Adrenal gland (tissue), 5 donors: ENCODE measurements at regions not wholly inside any gene's neighbourhood (a gene's known extent, or its start where the extent isn't known, plus 50 kb on each side); places are given as distances from the start of the nearest gene placed in this dataset.

Experiments used
- CTCF ChIP-seq, 6 experiments: fragments of 450-650 bp in 4 of 6; fragments of 200-600 bp in 2 of 6; sonication (generic) in 1 of 6; IDR thresholded peaks; 1 replicate in 5 of 6; 2 replicates in 1 of 6; pipeline versions ENCODE4 v1.5.1 to v1.8.0; 2016 to 2021; ENCODE audit warnings: antibody characterized with exemption in 6 of 6, mild to moderate bottlenecking in 2 of 6, moderate library complexity in 1 of 6
- POLR2A ChIP-seq, 2 donors: fragments of 450-650 bp; IDR thresholded peaks; one replicate each; pipeline ENCODE4 v1.6.1; 2017; ENCODE audit warnings: antibody characterized with exemption in 2 of 2, mild to moderate bottlenecking in 2 of 2, moderate library complexity in 1 of 2
- donor health status: DM: no; HTN: no; CAD: no.

- TF ChIP-seq POLR2A (IDR thresholded peaks at IDR 0.05), result no peak
- TF ChIP-seq CTCF (IDR thresholded peaks at IDR 0.05), result no peak
Observed at GRCh38 chr10:91709394-91709798, 76.5 kb upstream of the PPP1R3C start.
